Cardiac fibroblast (primary cell): ENCODE measurements at regions not wholly inside any gene's neighbourhood (a gene's known extent, or its start where the extent isn't known, plus 50 kb on each side); places are given as distances from the start of the nearest gene placed in this dataset.
"Not testable (repeated sequence)": the region's sequence is repeated elsewhere in the genome, so short reads cannot be mapped to it uniquely, and the experiment has no call there.

Source experiments
- DNase-seq, 2 donors: peaks; one replicate each; pipeline versions ENCODE4 v3.0.0 to v3.0.0-alpha.2; 2010; ENCODE audit warnings: low read depth in 2 of 2
- H3K4me3 ChIP-seq, 2 donors: replicated peaks in 1 of 2; 1 replicate in 1 of 2; 2 replicates in 1 of 2; pipeline ENCODE4 v1.5.1; 2011; ENCODE audit warnings: low read depth in 2 of 2, low read length in 2 of 2, mild to moderate bottlenecking in 2 of 2, moderate library complexity in 1 of 2
- CTCF ChIP-seq: IDR thresholded peaks from one replicate; pipeline ENCODE4 v1.5.1; 2011; ENCODE audit warnings: low read depth, mild to moderate bottlenecking, low read length, inconsistent platforms

DNA sequence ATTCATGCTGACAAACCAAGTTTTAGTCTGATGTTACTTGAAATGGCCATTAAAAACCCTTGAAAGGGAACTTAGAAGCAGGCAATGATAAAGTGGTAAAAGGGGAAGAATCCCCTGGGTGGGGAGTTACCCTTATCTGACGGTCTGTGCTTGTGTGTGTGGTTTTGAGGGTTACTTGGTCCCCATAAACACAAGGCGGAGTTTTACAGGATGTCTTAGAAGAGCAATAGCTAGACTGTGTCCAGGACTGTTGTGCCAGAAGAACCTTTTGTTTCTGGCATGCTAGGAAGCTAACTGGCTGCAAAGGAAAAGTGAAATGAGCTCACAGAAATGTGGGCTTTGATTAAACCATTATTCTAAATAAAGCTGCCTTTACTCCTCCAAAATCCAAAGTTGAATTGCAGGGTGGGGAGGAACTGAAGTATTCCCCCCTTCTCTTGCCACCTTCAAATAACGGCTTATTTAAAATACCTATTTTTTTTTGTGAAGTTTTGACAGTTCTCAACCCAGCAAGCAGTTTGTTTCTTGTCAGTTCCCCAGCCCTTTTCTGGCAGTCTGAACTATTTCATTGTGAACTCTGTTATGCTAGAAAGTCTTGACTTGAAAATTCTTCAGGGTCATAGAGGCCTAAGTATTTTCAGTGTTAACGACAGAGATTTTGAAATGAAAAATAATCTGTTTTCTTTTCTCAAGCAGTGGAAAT, 443.5 kb downstream of the OTOL1 start:
- H3K4me3 ChIP-seq = no peak overlapping the region
- no peak for TF ChIP-seq CTCF
- DNase-seq = no peak

DNA sequence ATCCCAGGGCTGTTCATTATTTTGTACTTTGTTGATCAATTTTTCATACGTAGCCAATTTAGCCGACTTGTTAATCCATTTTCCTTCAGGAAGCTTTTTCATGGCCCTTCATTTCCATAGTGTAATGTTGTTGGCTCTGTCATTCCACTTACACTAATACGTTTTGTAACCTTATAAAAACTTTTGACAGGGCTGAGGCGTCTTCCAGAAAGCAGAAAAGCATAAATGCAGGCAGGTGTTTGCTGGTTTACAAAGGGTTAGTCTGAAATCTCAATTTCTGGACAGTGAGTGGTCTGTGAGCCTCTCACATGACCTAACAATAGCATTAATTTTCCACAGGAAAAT, 444.0 kb downstream of the OTOL1 start:
- DNase-seq = no peak
- H3K4me3 ChIP-seq = no peak overlapping the region
- TF ChIP-seq CTCF = no peak

DNA sequence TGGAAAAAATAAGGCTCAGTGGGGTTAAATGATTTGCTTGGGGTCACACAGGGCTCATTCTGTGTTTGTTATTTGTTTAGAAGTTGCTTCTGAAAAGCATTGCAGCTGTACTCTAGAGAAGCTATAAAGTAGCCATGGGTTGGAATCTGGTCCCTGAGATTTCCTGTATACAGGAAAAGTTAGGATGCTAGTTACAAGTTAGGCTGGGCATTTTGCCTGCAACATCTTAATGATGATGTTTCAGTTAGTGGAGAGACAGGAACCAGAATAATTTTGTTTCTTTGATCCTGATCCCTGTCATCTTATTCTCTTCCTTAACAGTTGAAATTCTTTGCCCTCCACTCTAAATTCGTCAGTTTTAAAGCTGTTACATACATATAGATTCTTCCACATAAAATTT, 445.3 kb downstream of the OTOL1 start:
- no peak overlapping the region for H3K4me3 ChIP-seq
- no peak for TF ChIP-seq CTCF
- DNase-seq = no peak

GRCh38 chr3:161943801-161944345, 447.3 kb downstream of the OTOL1 start:
- not testable (repeated sequence) for DNase-seq, H3K4me3 ChIP-seq

DNA sequence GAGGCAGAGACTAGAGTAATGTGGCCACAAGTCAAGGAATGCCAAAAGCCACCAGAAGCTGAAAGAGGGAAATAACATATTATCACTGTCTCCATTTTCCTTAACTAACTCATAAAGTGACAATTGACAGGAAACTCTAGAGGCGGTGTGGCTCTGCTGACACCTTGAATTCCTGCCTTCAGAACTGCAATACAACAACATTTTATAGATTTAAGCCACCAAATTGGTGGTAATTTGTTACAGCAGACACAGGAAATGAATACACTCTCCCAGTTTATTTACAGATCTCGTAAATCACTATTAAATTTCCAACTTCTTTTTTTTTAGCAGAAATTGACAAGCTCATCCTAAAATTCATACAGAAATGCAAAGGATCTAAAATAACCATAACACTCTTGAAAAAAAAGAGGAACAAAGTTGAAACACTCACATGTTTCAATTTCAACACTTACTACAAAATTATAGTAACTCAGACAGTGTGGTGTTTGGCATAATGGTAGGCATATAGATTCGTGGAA, 449.9 kb downstream of the OTOL1 start:
- no peak for DNase-seq
- H3K4me3 ChIP-seq = no peak overlapping the region
- no peak for TF ChIP-seq CTCF

GRCh38 chr3:161950318-161950868, 453.8 kb downstream of the OTOL1 start:
- H3K4me3 ChIP-seq = no peak overlapping the region
- TF ChIP-seq CTCF = no peak
- DNase-seq = no peak

DNA sequence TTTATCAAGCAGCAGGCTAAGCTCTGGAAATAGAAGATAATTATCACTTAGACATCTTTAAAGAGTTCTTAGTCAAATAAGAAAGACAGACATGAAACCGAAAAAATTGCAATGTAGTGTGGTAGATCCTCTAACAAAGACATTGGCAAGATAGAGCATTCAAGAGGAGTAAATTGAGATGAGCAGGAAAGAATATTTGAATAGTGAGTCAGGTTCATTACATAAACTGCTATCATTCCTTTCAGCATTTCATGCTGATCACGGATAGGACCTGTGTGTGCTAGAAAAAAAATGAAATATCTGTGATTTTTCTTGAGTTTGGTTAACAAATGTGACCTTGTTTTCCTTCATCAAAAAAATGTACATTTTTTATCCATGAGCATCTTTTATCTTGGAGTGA, 460.9 kb downstream of the OTOL1 start:
- no peak for TF ChIP-seq CTCF
- peak in 1 of 2 donors; percentile 20 for DNase-seq
- H3K4me3 ChIP-seq = no peak overlapping the region
